ENCODE measurements at regions not wholly inside any gene's neighbourhood (a gene's known extent, or its start where the extent isn't known, plus 50 kb on each side); places are given as distances from the start of the nearest gene placed in this dataset.
"Not testable (repeated sequence)": the region's sequence is repeated elsewhere in the genome, so short reads cannot be mapped to it uniquely, and the experiment has no call there.

GRCh38 chr20:58573986-58574385 lies 58.8 kb upstream of the APCDD1L start:
- no peak for TF ChIP-seq CTCF (IDR thresholded peaks at IDR 0.05)
- no peak for TF ChIP-seq POLR2A (IDR thresholded peaks at IDR 0.05)
- peaks cover 14% of the 10 kb centered on the region for H3K4me1 ChIP-seq
- H3K4me3 ChIP-seq: no peak overlapping the region
- intact Hi-C loops (cut with DNase I; ENCODE audit: low total_unique reads): no loop called here
- H3K9me3 ChIP-seq: no peaks in the 10 kb centered on the region
- WGBS, 2 donors: 86 to 95% methylated on average over 4 of the region's 4 CpGs
- no peaks in the 10 kb centered on the region for H3K36me3 ChIP-seq (ENCODE audit: low read depth, missing control alignments)
- H3K27ac ChIP-seq: no peak overlapping the region
- no peak for DNase-seq
- no peaks in the 10 kb centered on the region for H3K27me3 ChIP-seq

GRCh38 chr20:58573257-58573656 lies 58.1 kb upstream of the APCDD1L start:
- Histone ChIP-seq H3K4me1 (peaks cover 20% of the 10 kb centered on the region), H3K27ac (no peak overlapping the region), H3K9me3 (no peaks in the 10 kb centered on the region), H3K36me3 (ENCODE audit: low read depth, missing control alignments) (no peaks in the 10 kb centered on the region), H3K27me3 (no peaks in the 10 kb centered on the region), H3K4me3 (no peak overlapping the region)
- intact Hi-C loops (cut with DNase I; ENCODE audit: low total_unique reads): no loop called here
- TF ChIP-seq POLR2A (IDR thresholded peaks at IDR 0.05) (no peak), CTCF (IDR thresholded peaks at IDR 0.05) (no peak)
- no peak for DNase-seq
- WGBS, 2 donors: 94 to 96% methylated on average over 8 to 9 of the region's 9 CpGs

GRCh38 chr20:58572428-58572763 lies 57.2 kb upstream of the APCDD1L start:
- H3K36me3 ChIP-seq (ENCODE audit: low read depth, missing control alignments); H3K4me3 ChIP-seq; H3K27ac ChIP-seq; intact Hi-C loops (cut with DNase I; ENCODE audit: low total_unique reads); H3K27me3 ChIP-seq; DNase-seq; H3K9me3 ChIP-seq: not testable (repeated sequence)
- peaks cover 21% of the 10 kb centered on the region for H3K4me1 ChIP-seq
- 90 to 92% methylated on average over 4 of the region's 4 CpGs for WGBS, 2 donors

DNA sequence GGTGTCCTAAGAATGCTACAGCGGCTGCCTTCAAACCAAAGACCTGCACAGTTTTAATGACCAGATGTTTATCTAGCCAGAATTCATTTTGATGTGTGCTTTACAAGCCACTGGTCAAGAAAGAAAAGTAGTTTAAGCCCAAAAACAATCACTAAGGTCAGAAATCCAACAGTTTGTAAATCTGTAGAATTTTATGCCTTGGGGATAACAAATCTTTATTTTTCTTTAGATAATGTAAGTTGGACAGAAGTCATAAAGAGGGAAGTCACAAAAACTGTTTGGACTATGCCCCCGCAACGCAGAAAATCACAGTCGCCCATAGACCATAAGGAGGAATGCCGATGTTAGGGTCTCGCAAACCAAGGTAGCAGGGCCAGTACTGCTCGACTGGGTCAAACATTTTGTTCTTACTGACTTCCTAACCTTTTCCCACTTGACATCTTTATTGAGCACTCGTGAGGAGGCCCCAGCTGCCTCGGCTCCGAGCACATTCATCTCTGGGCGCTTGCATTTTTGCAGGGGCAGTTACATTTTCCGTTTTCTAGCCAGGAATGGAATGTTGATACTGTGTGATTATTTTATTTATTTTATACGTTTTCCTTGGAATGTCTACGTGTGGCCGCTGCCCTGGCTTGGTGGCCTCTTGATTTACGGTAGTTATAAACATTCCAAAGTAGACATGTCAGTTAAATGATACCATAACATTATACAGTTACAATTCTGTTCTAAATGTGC lies 56.7 kb upstream of the APCDD1L start:
- Histone ChIP-seq H3K4me3 (no peak overlapping the region), H3K27me3 (no peaks in the 10 kb centered on the region), H3K27ac (no peak overlapping the region), H3K9me3 (no peaks in the 10 kb centered on the region), H3K36me3 (ENCODE audit: low read depth, missing control alignments) (no peaks in the 10 kb centered on the region), H3K4me1 (peaks cover 21% of the 10 kb centered on the region)
- TF ChIP-seq POLR2A (IDR thresholded peaks at IDR 0.05): no peak
- TF ChIP-seq CTCF (IDR thresholded peaks at IDR 0.05): no peak
- intact Hi-C loops (cut with DNase I; ENCODE audit: low total_unique reads): no loop called here
- no peak for DNase-seq
- WGBS, 2 donors: 87% methylated on average over 16 of the region's 16 CpGs

DNA sequence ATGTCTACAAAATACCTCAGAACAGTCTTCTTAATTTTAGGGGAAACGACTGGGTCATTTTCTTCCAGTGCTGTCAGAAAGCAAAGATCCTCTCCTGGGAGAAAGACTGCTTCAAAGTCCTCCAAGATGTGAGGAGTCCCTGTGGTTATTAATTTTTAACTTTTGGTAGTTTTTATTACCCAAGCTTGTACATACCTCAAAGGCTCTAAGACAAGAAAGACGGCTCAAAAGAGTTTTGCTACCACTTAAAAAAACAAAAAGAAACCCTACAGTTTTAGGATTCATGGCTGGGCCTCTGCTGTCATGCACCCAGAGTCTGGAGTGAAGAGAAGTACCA lies 56.1 kb upstream of the APCDD1L start:
- TF ChIP-seq POLR2A (IDR thresholded peaks at IDR 0.05): no peak
- TF ChIP-seq CTCF (IDR thresholded peaks at IDR 0.05): no peak
- H3K9me3 ChIP-seq: no peaks in the 10 kb centered on the region
- DNase-seq: no peak
- no peak overlapping the region for H3K4me3 ChIP-seq
- no peaks in the 10 kb centered on the region for H3K36me3 ChIP-seq (ENCODE audit: low read depth, missing control alignments)
- H3K4me1 ChIP-seq: peaks cover 21% of the 10 kb centered on the region
- intact Hi-C loops (cut with DNase I; ENCODE audit: low total_unique reads): no loop called here
- H3K27ac ChIP-seq: no peak overlapping the region
- H3K27me3 ChIP-seq: no peaks in the 10 kb centered on the region
- WGBS, 2 donors: 73 to 82% methylated on average over 2 of the region's 2 CpGs

All from testis (tissue), 2 donors.